Suppressor macrophage treated with lipopolysaccharide for 4 hours (primary cell): ENCODE measurements at regions not wholly inside any gene's neighbourhood (a gene's known extent, or its start where the extent isn't known, plus 50 kb on each side); places are given as distances from the start of the nearest gene placed in this dataset.
"Not testable (repeated sequence)": the region's sequence is repeated elsewhere in the genome, so short reads cannot be mapped to it uniquely, and the experiment has no call there.

Experiments used
- DNase-seq: peaks from one replicate; pipeline ENCODE4 v3.0.0-alpha.2; 2020

GRCh38 chrY:13756615-13757014 lies 52.9 kb downstream of the TMSB4Y start:
- no peak for DNase-seq

GRCh38 chrY:13766040-13766439 lies 62.3 kb downstream of the TMSB4Y start:
- no peak for DNase-seq

- DNase-seq = no peak
These were observed 86.6 kb downstream of the TMSB4Y start for GRCh38 chrY:13790108-13790793.

GRCh38 chrY:13795067-13795466 lies 91.4 kb downstream of the TMSB4Y start:
- no peak for DNase-seq

GRCh38 chrY:13802828-13803227 lies 99.1 kb downstream of the TMSB4Y start:
- no peak for DNase-seq

- no peak for DNase-seq
These were observed 99.7 kb downstream of the TMSB4Y start for GRCh38 chrY:13803424-13803823.

GRCh38 chrY:13804124-13805056 lies 100.7 kb downstream of the TMSB4Y start:
- no peak for DNase-seq

- DNase-seq = peak; percentile 27
These were observed 101.5 kb downstream of the TMSB4Y start for GRCh38 chrY:13805057-13805735.

- no peak for DNase-seq
These were observed 102.0 kb downstream of the TMSB4Y start for GRCh38 chrY:13805736-13806067.

GRCh38 chrY:13830089-13830488 lies 126.4 kb downstream of the TMSB4Y start:
- DNase-seq = no peak

GRCh38 chrY:13844411-13844810 lies 140.7 kb downstream of the TMSB4Y start:
- DNase-seq = no peak

- no peak for DNase-seq
These were observed 141.0 kb downstream of the VCY start for GRCh38 chrY:13845276-13845675.

GRCh38 chrY:13869611-13870010 lies 116.7 kb downstream of the VCY start:
- no peak for DNase-seq

GRCh38 chrY:13871426-13871825 lies 114.8 kb downstream of the VCY start:
- no peak for DNase-seq

GRCh38 chrY:13872696-13873095 lies 113.6 kb downstream of the VCY start:
- DNase-seq = no peak

GRCh38 chrY:13878506-13878905 lies 107.8 kb downstream of the VCY start:
- no peak for DNase-seq

GRCh38 chrY:13881096-13881495 lies 105.2 kb downstream of the VCY start:
- no peak for DNase-seq

GRCh38 chrY:13882829-13883228 lies 103.4 kb downstream of the VCY start:
- DNase-seq = no peak

- peak; percentile 2 for DNase-seq
These were observed 92.2 kb downstream of the VCY start for GRCh38 chrY:13894028-13894427.

GRCh38 chrY:13907736-13908135 lies 78.5 kb downstream of the VCY start:
- DNase-seq = no peak

- not testable (repeated sequence) for DNase-seq
These were observed 55.8 kb downstream of the VCY start for GRCh38 chrY:13930436-13930835.
